Esophagus squamous epithelium (tissue), 5 donors: ENCODE measurements at regions not wholly inside any gene's neighbourhood (a gene's known extent, or its start where the extent isn't known, plus 50 kb on each side); places are given as distances from the start of the nearest gene placed in this dataset.
"Not testable (repeated sequence)": the region's sequence is repeated elsewhere in the genome, so short reads cannot be mapped to it uniquely, and the experiment has no call there.

Source experiments
- DNase-seq: peaks from one replicate; lab custom pipeline; 2025; lab: John Stamatoyannopoulos, UW
- H3K27ac ChIP-seq, 4 donors: fragments of 200-600 bp; sonication (generic); one replicate each; pipeline ENCODE4 v1.5.1; 2016 to 2019; ENCODE audit warnings: mild to moderate bottlenecking in 1 of 4
- H3K27me3 ChIP-seq, 4 donors: fragments of 200-600 bp; sonication (generic); 1 replicate in 3 of 4; 2 replicates in 1 of 4; pipeline versions ENCODE4 v1.5.1 to v1.6.0; 2017 to 2021; ENCODE audit warnings: antibody characterized with exemption in 1 of 4
- H3K36me3 ChIP-seq, 3 donors: fragments of 200-600 bp; sonication (generic); one replicate each; pipeline ENCODE4 v1.5.1; 2016 to 2019
- H3K4me1 ChIP-seq, 3 donors: fragments of 200-600 bp; sonication (generic); one replicate each; pipeline ENCODE4 v1.5.1; 2017 to 2019
- H3K4me3 ChIP-seq, 4 donors: fragments of 200-600 bp; sonication (generic); 1 replicate in 3 of 4; 2 replicates in 1 of 4; pipeline ENCODE4 v1.5.1; 2016 to 2019; ENCODE audit warnings: mild to moderate bottlenecking in 2 of 4, moderate library complexity in 1 of 4
- H3K9me3 ChIP-seq, 3 donors: fragments of 200-600 bp; sonication (generic); one replicate each; pipeline ENCODE4 v1.5.1; 2016 to 2019
- CTCF ChIP-seq, 6 experiments: fragments of 450-650 bp in 4 of 6; fragments of 200-600 bp in 2 of 6; sonication (generic) in 2 of 6; IDR thresholded peaks; one replicate each; pipeline ENCODE4 v1.5.1; 2016 to 2019; ENCODE audit warnings: antibody characterized with exemption in 6 of 6, mild to moderate bottlenecking in 4 of 6, moderate library complexity in 4 of 6
- POLR2A ChIP-seq, 4 donors: fragments of 450-650 bp; IDR thresholded peaks; one replicate each; pipeline ENCODE4 v1.6.1; 2017; ENCODE audit warnings: antibody characterized with exemption in 4 of 4, mild to moderate bottlenecking in 4 of 4, moderate library complexity in 3 of 4
- WGBS, 2 donors: methylation state at CpG; one replicate each; pipeline ENCODE4 v1.1.5; 2018; 5-methylcytosine and 5-hydroxymethylcytosine counted together
- intact Hi-C: fragments of 100-400 bp; cut with DNase I; formaldehyde crosslinking; loops from one replicate; pipeline ENCODE4 v1.15.0; 2022
- donor health status: DM: yes; HTN: yes; CAD: no.

- intact Hi-C loops: no loop called here
- H3K27ac ChIP-seq: no peak overlapping the region
- WGBS, 2 donors: 91 to 95% methylated on average over 1 of the region's 1 CpG
- H3K36me3 ChIP-seq: no peaks in the 10 kb centered on the region
- H3K27me3 ChIP-seq: no peaks in the 10 kb centered on the region
- no peaks in the 10 kb centered on the region for H3K4me1 ChIP-seq
- no peaks in the 10 kb centered on the region for H3K9me3 ChIP-seq
- no peak for TF ChIP-seq CTCF (IDR thresholded peaks at IDR 0.05)
- no peak for TF ChIP-seq POLR2A (IDR thresholded peaks at IDR 0.05)
- H3K4me3 ChIP-seq: no peak overlapping the region
- DNase-seq: no peak
These were observed 1064.1 kb downstream of the DIPK2A start for GRCh38 chr3:145035682-145036081.

GRCh38 chr3:145054055-145054454 is 1082.4 kb downstream of the DIPK2A start:
- WGBS, 2 donors: 71 to 89% methylated on average over 1 to 2 of the region's 2 CpGs

GRCh38 chr3:145055375-145056076 is 1083.9 kb downstream of the DIPK2A start:
- H3K4me3 ChIP-seq: no peak overlapping the region
- intact Hi-C loops: no loop called here
- H3K27ac ChIP-seq: no peak overlapping the region
- H3K36me3 ChIP-seq: no peaks in the 10 kb centered on the region
- 45% methylated on average over 1 of the region's 1 CpG for WGBS, 2 donors
- TF ChIP-seq CTCF (IDR thresholded peaks at IDR 0.05) (no peak), POLR2A (IDR thresholded peaks at IDR 0.05) (no peak)
- no peaks in the 10 kb centered on the region for H3K9me3 ChIP-seq
- H3K4me1 ChIP-seq: no peaks in the 10 kb centered on the region
- H3K27me3 ChIP-seq: no peaks in the 10 kb centered on the region
- no peak for DNase-seq

More at GRCh38 chr3:145054055-145054454, 1082.4 kb downstream of the DIPK2A start:
- H3K4me1 ChIP-seq, H3K4me3 ChIP-seq, H3K9me3 ChIP-seq, H3K27me3 ChIP-seq, DNase-seq, intact Hi-C loops, H3K27ac ChIP-seq, H3K36me3 ChIP-seq: not testable (repeated sequence)

DNA sequence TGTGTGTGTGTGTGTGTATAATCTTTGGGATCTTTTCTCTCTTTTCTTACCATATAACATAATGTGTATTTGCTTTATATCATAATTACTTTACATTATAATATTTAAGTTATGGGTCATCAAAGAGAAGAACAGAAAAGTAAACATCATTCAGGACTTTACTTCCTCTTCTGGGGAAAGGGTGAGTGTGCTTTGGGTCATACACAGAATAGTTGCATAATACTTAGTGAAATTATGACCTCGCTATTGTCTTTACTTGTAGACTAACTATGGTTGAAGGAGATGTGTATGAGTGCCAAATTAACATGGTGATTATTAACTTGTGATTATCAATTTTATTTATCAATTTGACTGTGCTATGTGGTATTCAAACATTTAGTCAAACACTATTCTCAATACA is 1086.9 kb downstream of the DIPK2A start:
- H3K27ac ChIP-seq: no peak overlapping the region
- H3K9me3 ChIP-seq: peaks cover 0 to 11% (median 3%) of the 10 kb centered on the region in 3 donors
- H3K27me3 ChIP-seq: no peaks in the 10 kb centered on the region
- no peaks in the 10 kb centered on the region for H3K4me1 ChIP-seq
- 79 to 88% methylated on average over 1 of the region's 1 CpG for WGBS, 2 donors
- intact Hi-C loops: no loop called here
- no peak for TF ChIP-seq CTCF (IDR thresholded peaks at IDR 0.05)
- no peak for TF ChIP-seq POLR2A (IDR thresholded peaks at IDR 0.05)
- H3K36me3 ChIP-seq: no peaks in the 10 kb centered on the region
- H3K4me3 ChIP-seq: no peak overlapping the region
- no peak for DNase-seq

GRCh38 chr3:145063616-145064015 is 1092.0 kb downstream of the DIPK2A start:
- H3K9me3 ChIP-seq: peaks cover 0 to 11% (median 3%) of the 10 kb centered on the region in 3 donors
- intact Hi-C loops: no loop called here
- WGBS, 2 donors: 80 to 90% methylated on average over 5 of the region's 5 CpGs
- H3K27me3 ChIP-seq: no peaks in the 10 kb centered on the region
- TF ChIP-seq CTCF (IDR thresholded peaks at IDR 0.05) (no peak), POLR2A (IDR thresholded peaks at IDR 0.05) (no peak)
- no peak overlapping the region for H3K4me3 ChIP-seq
- no peaks in the 10 kb centered on the region for H3K36me3 ChIP-seq
- H3K4me1 ChIP-seq: no peaks in the 10 kb centered on the region
- no peak overlapping the region for H3K27ac ChIP-seq
- DNase-seq: no peak
